SU-DHL-6 (cell line): ENCODE measurements at regions not wholly inside any gene's neighbourhood (a gene's known extent, or its start where the extent isn't known, plus 50 kb on each side); places are given as distances from the start of the nearest gene placed in this dataset.

ENCODE experiments used
- H2AFZ ChIP-seq: fragments of 200-600 bp; sonication (generic); 2 replicates; pipeline ENCODE4 v1.6.1; 2014; ENCODE audit warnings: low read depth, mild to moderate bottlenecking, moderate library complexity, mixed read lengths, antibody characterized with exemption, low read length; ENCODE audit not compliant: severe bottlenecking
- H3F3A ChIP-seq: fragments of 200-600 bp; shearing (Covaris generic); 2 replicates; pipeline ENCODE4 v1.6.0; 2016; ENCODE audit warnings: antibody characterized with exemption, mild to moderate bottlenecking; ENCODE audit not compliant: insufficient read depth
- H3K27ac ChIP-seq: fragments of 200-600 bp; sonication (generic); 2 replicates; pipeline ENCODE4 v1.5.1; 2016; ENCODE audit warnings: low read depth, mild to moderate bottlenecking, low read length, moderate library complexity, mixed read lengths
- H3K27me3 ChIP-seq: fragments of 200-600 bp; sonication (generic), shearing (Covaris generic); 2 replicates; pipeline ENCODE4 v1.6.0; 2014; ENCODE audit warnings: mild to moderate bottlenecking, low read length
- H3K36me3 ChIP-seq: fragments of 200-600 bp; sonication (generic); 2 replicates; pipeline ENCODE4 v1.6.1; 2014; ENCODE audit warnings: mild to moderate bottlenecking, low read length, mixed read lengths
- H3K4me2 ChIP-seq: fragments of 300-600, 200-600 bp; shearing (Covaris generic), sonication (generic); 2 replicates; pipeline ENCODE4 v1.6.0; 2014; ENCODE audit warnings: low read length, low read depth, mild to moderate bottlenecking; ENCODE audit not compliant: poor library complexity, severe bottlenecking
- H3K4me3 ChIP-seq: fragments of 200-600 bp; sonication (generic); 2 replicates; pipeline ENCODE4 v1.5.1; 2014; ENCODE audit warnings: antibody characterized with exemption, low read length, mild to moderate bottlenecking, mixed read lengths; ENCODE audit not compliant: insufficient read depth, poor library complexity, severe bottlenecking
- H3K79me2 ChIP-seq: fragments of 200-600 bp; sonication (generic); 2 replicates; pipeline ENCODE4 v1.6.1; 2014; ENCODE audit warnings: mild to moderate bottlenecking, low read length, moderate library complexity; ENCODE audit not compliant: insufficient read depth
- H3K9ac ChIP-seq: fragments of 200-600 bp; sonication (generic); 2 replicates; pipeline ENCODE4 v1.7.0; 2014; ENCODE audit warnings: mild to moderate bottlenecking, low read length
- H3K9me2 ChIP-seq: fragments of 200-600 bp; sonication (generic); replicated peaks from 2 replicates; pipeline ENCODE4 v1.6.1; 2014; ENCODE audit warnings: low read length; ENCODE audit not compliant: insufficient read depth
- H3K9me3 ChIP-seq: fragments of 200-600 bp; sonication (generic); 2 replicates; pipeline ENCODE4 v1.6.1; 2014; ENCODE audit warnings: low read length, mixed read lengths; ENCODE audit not compliant: insufficient read depth
- H4K20me1 ChIP-seq: fragments of 200-600 bp; sonication (generic); 2 replicates; pipeline ENCODE4 v1.6.1; 2014; ENCODE audit warnings: low read depth, mild to moderate bottlenecking, antibody characterized with exemption, low read length, moderate library complexity, mixed read lengths
- EZH2phosphoT487 ChIP-seq: fragments of 200-600 bp; sonication (generic), shearing (Covaris generic); conservative IDR thresholded peaks from 2 replicates; pipeline ENCODE4 v1.6.1; 2018; ENCODE audit warnings: mild to moderate bottlenecking, antibody characterized with exemption, low read length, moderate library complexity, mixed read lengths
- TF ChIP-seq, protein P1 (sequence below): fragments of 200-600 bp; sonication (generic); IDR thresholded peaks from one replicate; pipeline ENCODE4 v1.5.1; 2017; ENCODE audit warnings: antibody characterized with exemption, mild to moderate bottlenecking, low read length, moderate library complexity; ENCODE audit not compliant: insufficient read depth, poor library complexity, severe bottlenecking

DNA sequence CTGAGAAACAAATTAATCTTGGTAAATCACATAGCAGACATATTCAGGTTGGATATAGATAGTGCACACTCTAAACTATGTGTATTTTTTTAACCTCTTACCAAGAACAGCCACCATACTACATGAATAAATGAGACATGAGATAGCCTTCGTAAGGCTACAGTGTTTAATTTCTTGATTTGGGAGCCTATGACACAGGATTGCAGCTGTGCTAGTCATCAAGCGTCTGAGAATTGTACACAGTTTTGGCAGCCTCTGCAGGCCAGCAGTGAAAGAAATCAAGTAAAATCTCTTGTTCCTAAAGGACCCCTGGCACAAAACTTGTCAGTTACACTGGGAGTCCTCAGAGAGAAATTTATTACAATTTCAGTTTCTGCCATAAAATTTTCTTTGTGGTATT, 236.1 kb downstream of the C12orf50 start:
- no peaks in the 10 kb centered on the region for H3K79me2 ChIP-seq
- no peaks in the 10 kb centered on the region for H3K9me2 ChIP-seq
- H3F3A ChIP-seq = no peaks in the 10 kb centered on the region
- no peak overlapping the region for H3K27ac ChIP-seq
- no peak overlapping the region for H3K9ac ChIP-seq
- no peaks in the 10 kb centered on the region for H3K27me3 ChIP-seq
- H3K4me3 ChIP-seq = no peak overlapping the region
- H4K20me1 ChIP-seq = no peaks in the 10 kb centered on the region
- H3K4me2 ChIP-seq = no peak overlapping the region
- no peaks in the 10 kb centered on the region for H3K36me3 ChIP-seq
- H3K9me3 ChIP-seq = no peaks in the 10 kb centered on the region
- TF ChIP-seq, protein P1, sequence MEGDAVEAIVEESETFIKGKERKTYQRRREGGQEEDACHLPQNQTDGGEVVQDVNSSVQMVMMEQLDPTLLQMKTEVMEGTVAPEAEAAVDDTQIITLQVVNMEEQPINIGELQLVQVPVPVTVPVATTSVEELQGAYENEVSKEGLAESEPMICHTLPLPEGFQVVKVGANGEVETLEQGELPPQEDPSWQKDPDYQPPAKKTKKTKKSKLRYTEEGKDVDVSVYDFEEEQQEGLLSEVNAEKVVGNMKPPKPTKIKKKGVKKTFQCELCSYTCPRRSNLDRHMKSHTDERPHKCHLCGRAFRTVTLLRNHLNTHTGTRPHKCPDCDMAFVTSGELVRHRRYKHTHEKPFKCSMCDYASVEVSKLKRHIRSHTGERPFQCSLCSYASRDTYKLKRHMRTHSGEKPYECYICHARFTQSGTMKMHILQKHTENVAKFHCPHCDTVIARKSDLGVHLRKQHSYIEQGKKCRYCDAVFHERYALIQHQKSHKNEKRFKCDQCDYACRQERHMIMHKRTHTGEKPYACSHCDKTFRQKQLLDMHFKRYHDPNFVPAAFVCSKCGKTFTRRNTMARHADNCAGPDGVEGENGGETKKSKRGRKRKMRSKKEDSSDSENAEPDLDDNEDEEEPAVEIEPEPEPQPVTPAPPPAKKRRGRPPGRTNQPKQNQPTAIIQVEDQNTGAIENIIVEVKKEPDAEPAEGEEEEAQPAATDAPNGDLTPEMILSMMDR = no peak
- no peak for TF ChIP-seq EZH2phosphoT487
- no peak overlapping the region for H2AFZ ChIP-seq

DNA sequence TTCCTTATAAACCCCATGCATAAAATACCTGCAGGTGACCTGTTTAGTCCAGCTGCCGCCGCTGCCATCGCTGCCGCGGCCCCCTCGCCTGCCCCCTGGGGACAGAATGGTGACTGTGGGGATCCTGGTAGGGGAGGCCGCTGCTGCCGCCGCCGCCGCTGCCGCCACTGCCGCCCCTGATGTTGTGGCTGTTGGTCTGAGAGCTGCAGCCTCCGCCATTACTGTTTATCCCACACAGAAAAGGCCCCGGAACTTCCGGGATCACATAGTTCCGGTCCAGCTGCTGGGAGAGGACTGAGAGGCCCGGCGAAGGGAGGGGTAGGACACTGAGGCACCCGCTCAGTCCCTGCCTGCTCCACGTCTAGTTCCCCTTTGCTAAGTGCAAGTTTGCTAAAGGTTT, 244.9 kb downstream of the C12orf50 start:
- H3K9ac ChIP-seq = no peak overlapping the region
- H3F3A ChIP-seq = no peaks in the 10 kb centered on the region
- no peak overlapping the region for H3K4me2 ChIP-seq
- no peaks in the 10 kb centered on the region for H3K9me2 ChIP-seq
- H3K36me3 ChIP-seq = no peaks in the 10 kb centered on the region
- H3K27ac ChIP-seq = no peak overlapping the region
- no peaks in the 10 kb centered on the region for H4K20me1 ChIP-seq
- H2AFZ ChIP-seq = no peak overlapping the region
- H3K79me2 ChIP-seq = no peaks in the 10 kb centered on the region
- TF ChIP-seq EZH2phosphoT487 = no peak
- TF ChIP-seq, protein P1 = no peak
- H3K4me3 ChIP-seq = no peak overlapping the region
- H3K27me3 ChIP-seq = no peaks in the 10 kb centered on the region
- no peaks in the 10 kb centered on the region for H3K9me3 ChIP-seq

DNA sequence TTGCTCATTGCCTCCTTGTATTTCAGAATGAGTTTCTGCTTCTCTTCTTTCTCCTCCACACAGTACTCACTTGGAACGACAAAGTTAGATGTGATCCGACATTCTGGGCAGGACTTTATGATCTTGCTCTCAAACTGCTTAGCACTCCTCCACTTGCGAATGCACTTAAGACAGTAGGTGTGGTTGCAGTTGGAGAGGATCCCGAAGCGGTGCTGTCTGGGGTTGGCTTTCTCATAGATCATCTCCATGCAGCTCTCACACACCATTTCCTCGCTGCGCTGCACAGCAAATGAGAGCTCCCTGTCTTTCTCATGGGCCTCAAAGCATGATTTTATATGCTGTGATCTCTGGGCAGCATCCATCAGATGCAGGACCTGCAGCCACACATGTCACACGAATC, 245.7 kb downstream of the C12orf50 start:
- Histone ChIP-seq H3K9me3 (no peaks in the 10 kb centered on the region), H3K36me3 (no peaks in the 10 kb centered on the region), H4K20me1 (no peaks in the 10 kb centered on the region), H3K4me2 (no peak overlapping the region), H3K9me2 (no peaks in the 10 kb centered on the region), H3K9ac (no peak overlapping the region), H3K4me3 (no peak overlapping the region), H3F3A (no peaks in the 10 kb centered on the region), H3K79me2 (no peaks in the 10 kb centered on the region), H3K27me3 (no peaks in the 10 kb centered on the region), H2AFZ (no peak overlapping the region), H3K27ac (no peak overlapping the region)
- TF ChIP-seq, protein P1 = no peak
- TF ChIP-seq EZH2phosphoT487 = no peak
